ENCODE measurements at regions not wholly inside any gene's neighbourhood (a gene's known extent, or its start where the extent isn't known, plus 50 kb on each side); places are given as distances from the start of the nearest gene placed in this dataset.

DNA sequence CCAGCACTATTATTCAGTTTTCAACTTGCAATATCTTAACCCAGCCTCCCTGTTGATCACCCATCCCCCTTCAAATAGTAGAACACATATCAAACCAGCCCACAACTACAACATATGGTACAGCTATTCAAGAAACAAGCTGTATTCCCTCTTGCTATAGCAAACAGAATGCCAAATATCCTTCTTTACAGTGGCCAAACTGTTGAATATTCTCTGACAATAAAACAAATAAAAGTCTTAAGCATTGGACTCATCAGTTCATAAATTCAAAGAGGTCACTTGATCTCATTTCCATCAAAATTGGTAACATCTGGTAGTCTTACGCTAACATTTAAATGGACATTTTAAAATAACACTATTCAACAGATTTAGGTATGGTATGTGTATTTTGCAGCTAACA lies 350.8 kb downstream of the EFNA5 start:
- TF ChIP-seq, protein P1, sequence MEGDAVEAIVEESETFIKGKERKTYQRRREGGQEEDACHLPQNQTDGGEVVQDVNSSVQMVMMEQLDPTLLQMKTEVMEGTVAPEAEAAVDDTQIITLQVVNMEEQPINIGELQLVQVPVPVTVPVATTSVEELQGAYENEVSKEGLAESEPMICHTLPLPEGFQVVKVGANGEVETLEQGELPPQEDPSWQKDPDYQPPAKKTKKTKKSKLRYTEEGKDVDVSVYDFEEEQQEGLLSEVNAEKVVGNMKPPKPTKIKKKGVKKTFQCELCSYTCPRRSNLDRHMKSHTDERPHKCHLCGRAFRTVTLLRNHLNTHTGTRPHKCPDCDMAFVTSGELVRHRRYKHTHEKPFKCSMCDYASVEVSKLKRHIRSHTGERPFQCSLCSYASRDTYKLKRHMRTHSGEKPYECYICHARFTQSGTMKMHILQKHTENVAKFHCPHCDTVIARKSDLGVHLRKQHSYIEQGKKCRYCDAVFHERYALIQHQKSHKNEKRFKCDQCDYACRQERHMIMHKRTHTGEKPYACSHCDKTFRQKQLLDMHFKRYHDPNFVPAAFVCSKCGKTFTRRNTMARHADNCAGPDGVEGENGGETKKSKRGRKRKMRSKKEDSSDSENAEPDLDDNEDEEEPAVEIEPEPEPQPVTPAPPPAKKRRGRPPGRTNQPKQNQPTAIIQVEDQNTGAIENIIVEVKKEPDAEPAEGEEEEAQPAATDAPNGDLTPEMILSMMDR (IDR thresholded peaks at IDR 0.05) = no peak
- no peak overlapping the region for H3K27ac ChIP-seq
- WGBS, 2 donors = 97 to 100% methylated on average over 1 of the region's 1 CpG
- ATAC-seq = no peak
- H3K4me1 ChIP-seq = peaks cover 0 to 4% (median 0%) of the 10 kb centered on the region in 9 donors
- H3K9me3 ChIP-seq = no peaks in the 10 kb centered on the region
- no peak overlapping the region for H3K4me3 ChIP-seq
- no peaks in the 10 kb centered on the region for H3K36me3 ChIP-seq
- H3K27me3 ChIP-seq = no peaks in the 10 kb centered on the region
- no peak for DNase-seq
- intact Hi-C loops (cut with DNase I) = loop anchor here in 1 of 10 donors (10.0 kb wide), 1 partner anchor 255 kb away; no protein-coding TSS in a partner anchor

DNA sequence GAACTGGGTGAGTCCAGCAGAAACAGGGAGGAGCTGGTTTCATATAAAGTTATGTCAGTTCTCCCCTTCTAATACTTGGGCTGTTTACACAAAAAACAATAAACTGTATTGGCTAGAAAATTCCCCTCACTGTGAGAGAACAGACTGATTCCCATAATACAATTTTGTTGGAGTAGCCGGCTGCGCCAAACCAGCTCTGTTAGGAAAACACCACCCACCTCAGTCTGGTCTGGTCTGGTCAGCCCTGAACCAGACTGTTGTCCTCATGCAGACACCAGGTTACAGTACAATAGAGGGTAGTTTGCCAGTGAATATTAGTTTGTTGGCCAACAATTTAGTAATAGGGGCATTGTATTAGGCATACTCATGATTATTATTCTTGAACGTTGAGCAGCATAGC lies 356.4 kb downstream of the EFNA5 start:
- Histone ChIP-seq H3K27ac (no peak overlapping the region), H3K4me1 (peaks cover 0 to 10% (median 0%) of the 10 kb centered on the region in 9 donors), H3K4me3 (no peak overlapping the region), H3K27me3 (no peaks in the 10 kb centered on the region), H3K9me3 (no peaks in the 10 kb centered on the region), H3K36me3 (no peaks in the 10 kb centered on the region)
- 84 to 90% methylated on average over 3 of the region's 3 CpGs for WGBS, 2 donors
- TF ChIP-seq, protein P1 (IDR thresholded peaks at IDR 0.05) = no peak
- intact Hi-C loops (cut with DNase I) = loop anchor here in 1 of 10 donors (10.0 kb wide), 1 partner anchor 260 kb away; no protein-coding TSS in a partner anchor
- no peak for DNase-seq
- no peak for ATAC-seq

DNA sequence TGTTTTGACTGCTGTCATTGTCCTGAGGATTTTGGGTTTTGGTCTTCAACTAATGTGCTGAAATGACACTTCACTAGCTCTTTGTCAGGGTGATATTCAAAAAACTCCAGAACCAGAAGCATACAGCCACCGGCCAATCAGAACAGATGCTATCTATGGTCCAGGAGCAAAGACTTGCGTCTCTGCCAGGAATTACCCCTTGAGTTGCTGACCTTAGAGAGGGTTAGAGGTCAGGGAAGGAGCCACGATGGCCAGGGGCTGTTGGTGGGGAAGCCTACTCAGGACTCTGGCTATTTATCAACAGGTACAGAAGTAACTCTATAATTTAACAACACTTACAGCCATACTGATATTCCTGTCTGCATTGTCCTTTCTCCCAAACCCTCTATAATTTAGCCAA lies 356.8 kb downstream of the EFNA5 start:
- no peak overlapping the region for H3K27ac ChIP-seq
- intact Hi-C loops (cut with DNase I) = loop anchor here in 1 of 10 donors (10.0 kb wide), 1 partner anchor 261 kb away; no protein-coding TSS in a partner anchor
- ATAC-seq (peak in 2 of 8 donors; percentile 26 to 61), DNase-seq (no peak)
- no peaks in the 10 kb centered on the region for H3K36me3 ChIP-seq
- no peaks in the 10 kb centered on the region for H3K9me3 ChIP-seq
- no peak overlapping the region for H3K4me3 ChIP-seq
- H3K4me1 ChIP-seq = peaks cover 0 to 10% (median 0%) of the 10 kb centered on the region in 9 donors
- H3K27me3 ChIP-seq = no peaks in the 10 kb centered on the region
- 30 to 40% methylated on average over 3 of the region's 3 CpGs for WGBS, 2 donors
- TF ChIP-seq, protein P1 (IDR thresholded peaks at IDR 0.05) = no peak

DNA sequence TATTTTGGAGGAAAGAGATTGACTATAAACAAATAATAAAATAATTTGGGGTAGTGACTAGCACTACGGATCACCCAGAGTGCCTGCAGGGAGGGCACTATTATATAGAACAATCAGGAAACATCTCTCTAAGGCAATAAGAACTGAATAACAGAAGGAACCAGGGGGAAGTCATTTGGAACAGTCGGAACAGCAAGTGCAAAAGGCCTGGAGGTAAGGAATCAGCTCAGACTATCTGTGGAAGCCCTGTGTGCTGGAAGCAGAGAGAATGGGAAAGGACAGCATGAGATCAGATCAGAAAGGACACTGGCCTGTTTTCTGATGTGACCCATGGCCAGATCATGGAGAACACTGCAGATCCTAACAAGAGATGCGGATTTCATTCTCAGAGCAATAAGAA lies 357.6 kb downstream of the EFNA5 start:
- H3K9me3 ChIP-seq = no peaks in the 10 kb centered on the region
- intact Hi-C loops (cut with DNase I) = loop anchor here in 1 of 10 donors (10.0 kb wide), 1 partner anchor 262 kb away; no protein-coding TSS in a partner anchor
- peaks cover 0 to 10% (median 0%) of the 10 kb centered on the region in 9 donors for H3K4me1 ChIP-seq
- no peak overlapping the region for H3K27ac ChIP-seq
- DNase-seq (no peak), ATAC-seq (no peak)
- WGBS, 2 donors = 92 to 93% methylated on average over 3 of the region's 3 CpGs
- H3K4me3 ChIP-seq = no peak overlapping the region
- H3K36me3 ChIP-seq = no peaks in the 10 kb centered on the region
- no peaks in the 10 kb centered on the region for H3K27me3 ChIP-seq
- TF ChIP-seq, protein P1 (IDR thresholded peaks at IDR 0.05) = no peak
